PC-3 (cell line): ENCODE measurements at regions not wholly inside any gene's neighbourhood (a gene's known extent, or its start where the extent isn't known, plus 50 kb on each side); places are given as distances from the start of the nearest gene placed in this dataset.

Experiments used
- ATAC-seq: fragments of 200-7000 bp; cut with Tn5 transposase; 2 replicates; pipeline ENCODE4 v1.9.1; 2020; ENCODE audit warnings: mild to moderate bottlenecking, moderate library complexity
- BruUV-seq: library from RNA; stranded (reverse); fragments of 400-500 nt; replicated peaks from 2 replicates; lab custom pipeline; 2021; lab: Mats Ljungman, UMichigan
- CTCF ChIA-PET: fragments of 300-600 bp; sonication (Branson Sonifier 250); formaldehyde crosslinking; loops from one replicate; lab custom pipeline; 2022; ENCODE audit warnings: antibody characterized with exemption; lab: Charles Lee
- POLR2A ChIA-PET: fragments of 300-600 bp; sonication (Branson Sonifier 250); formaldehyde crosslinking; loops from one replicate; lab custom pipeline; 2022; ENCODE audit warnings: antibody characterized with exemption; ENCODE audit not compliant: unreplicated experiment; lab: Charles Lee
- DNase-seq: peaks from one replicate; pipeline ENCODE4 v3.0.0-alpha.2; 2015
- H2AFZ ChIP-seq: fragments of 300-600 bp; sonication (generic); 2 replicates; pipeline ENCODE4 v1.6.0; 2016; ENCODE audit warnings: antibody characterized with exemption, low read length
- H3F3A ChIP-seq: fragments of 300-600 bp; sonication (generic); one replicate; pipeline ENCODE4 v1.6.0; 2017; ENCODE audit warnings: antibody characterized with exemption, low read length, control low read depth, mild to moderate bottlenecking; ENCODE audit not compliant: unreplicated experiment
- H3K27ac ChIP-seq: fragments of 300-600 bp; sonication (generic); 2 replicates; pipeline ENCODE4 v1.5.1; 2016; ENCODE audit warnings: mild to moderate bottlenecking, low read length
- H3K27me3 ChIP-seq: fragments of 300-600 bp; sonication (generic); 2 replicates; pipeline ENCODE4 v1.6.1; 2016; ENCODE audit warnings: low read length, mixed read lengths
- H3K36me3 ChIP-seq: fragments of 300-600 bp; sonication (generic); 2 replicates; pipeline ENCODE4 v1.6.1; 2016; ENCODE audit warnings: low read depth, mixed run types, low read length, mixed read lengths
- H3K4me1 ChIP-seq: fragments of 300-600 bp; sonication (generic); 2 replicates; pipeline ENCODE4 v1.5.1; 2016; ENCODE audit warnings: low read length; ENCODE audit not compliant: insufficient read depth
- H3K4me2 ChIP-seq: fragments of 300-600 bp; sonication (generic); 2 replicates; pipeline ENCODE4 v1.6.0; 2016; ENCODE audit warnings: low read length
- H3K4me3 ChIP-seq: fragments of 300-600 bp; sonication (generic); 2 replicates; pipeline ENCODE4 v1.5.1; 2016; ENCODE audit warnings: mild to moderate bottlenecking, low read length, mixed read lengths
- H3K79me2 ChIP-seq: fragments of 300-600 bp; sonication (generic); 2 replicates; pipeline ENCODE4 v1.6.1; 2017; ENCODE audit warnings: low read length, mixed read lengths
- H3K9ac ChIP-seq: fragments of 300-600 bp; sonication (generic); 2 replicates; pipeline ENCODE4 v1.6.0; 2016; ENCODE audit warnings: mild to moderate bottlenecking, low read length
- H3K9me2 ChIP-seq: fragments of 300-600 bp; sonication (generic); replicated peaks from 2 replicates; pipeline ENCODE4 v1.6.1; 2016; ENCODE audit warnings: mixed run types, low read length, mixed read lengths
- H3K9me3 ChIP-seq: fragments of 300-600 bp; sonication (generic); 2 replicates; pipeline ENCODE4 v1.6.1; 2016; ENCODE audit warnings: low read length, mixed read lengths
- H4K20me1 ChIP-seq: fragments of 300-600 bp; sonication (generic); 2 replicates; pipeline ENCODE4 v1.6.1; 2016; ENCODE audit warnings: low read length, mixed read lengths
- EZH2 ChIP-seq: fragments of 300-600 bp; sonication (generic); IDR thresholded peaks from one replicate; pipeline ENCODE4 v1.6.1; 2017; ENCODE audit warnings: antibody characterized with exemption, mild to moderate bottlenecking, low read length; ENCODE audit not compliant: unreplicated experiment
- EZH2phosphoT487 ChIP-seq: fragments of 300-600 bp; sonication (generic); IDR thresholded peaks from 2 replicates; pipeline ENCODE4 v1.6.1; 2018; ENCODE audit warnings: mild to moderate bottlenecking, antibody characterized with exemption, low read length, borderline replicate concordance
- intact Hi-C: fragments of 100-400 bp; cut with micrococcal nuclease; formaldehyde crosslinking; loops from 2 replicates; pipeline ENCODE4 v1.9.0; 2023
- TF ChIP-seq, protein P1 (sequence below): fragments of 300-600 bp; sonication (generic); conservative IDR thresholded peaks from 2 replicates; pipeline ENCODE4 v1.5.1; 2017; ENCODE audit warnings: antibody characterized with exemption, low read depth, mild to moderate bottlenecking, low read length

DNA sequence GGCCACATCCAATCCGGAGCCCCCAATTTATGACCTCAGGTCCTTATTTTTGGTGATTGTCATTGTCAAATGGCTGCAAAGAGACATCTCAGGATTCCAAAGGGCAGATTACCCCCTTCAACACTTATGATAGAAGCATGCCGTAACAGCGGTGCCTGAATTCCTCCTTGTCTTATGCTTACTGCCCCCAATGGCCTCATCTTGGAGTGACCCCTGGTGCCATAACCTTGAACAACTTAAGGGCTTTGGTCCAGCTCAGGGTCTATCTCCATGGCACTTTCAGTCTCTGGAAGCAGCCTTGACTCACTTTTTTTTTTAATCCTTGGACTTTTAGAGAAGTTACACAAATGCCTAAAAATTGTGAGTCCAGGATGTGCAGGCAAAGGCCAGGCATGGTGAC, 171.6 kb upstream of the ZNF507 start:
- ChIA-PET CTCF (no interaction called here), POLR2A (no interaction called here)
- Histone ChIP-seq H3K79me2 (no peaks in the 10 kb centered on the region), H4K20me1 (no peaks in the 10 kb centered on the region), H3K4me2 (no peak overlapping the region), H3K4me1 (no peaks in the 10 kb centered on the region), H3K9me3 (no peaks in the 10 kb centered on the region), H3K27me3 (no peaks in the 10 kb centered on the region), H3K36me3 (no peaks in the 10 kb centered on the region), H3K9ac (no peak overlapping the region), H3F3A (no peaks in the 10 kb centered on the region), H3K9me2 (no peaks in the 10 kb centered on the region), H2AFZ (no peak overlapping the region), H3K27ac (no peak overlapping the region), H3K4me3 (no peak overlapping the region)
- intact Hi-C loops, result no loop called here
- TF ChIP-seq EZH2phosphoT487, result no peak
- TF ChIP-seq, protein P1, sequence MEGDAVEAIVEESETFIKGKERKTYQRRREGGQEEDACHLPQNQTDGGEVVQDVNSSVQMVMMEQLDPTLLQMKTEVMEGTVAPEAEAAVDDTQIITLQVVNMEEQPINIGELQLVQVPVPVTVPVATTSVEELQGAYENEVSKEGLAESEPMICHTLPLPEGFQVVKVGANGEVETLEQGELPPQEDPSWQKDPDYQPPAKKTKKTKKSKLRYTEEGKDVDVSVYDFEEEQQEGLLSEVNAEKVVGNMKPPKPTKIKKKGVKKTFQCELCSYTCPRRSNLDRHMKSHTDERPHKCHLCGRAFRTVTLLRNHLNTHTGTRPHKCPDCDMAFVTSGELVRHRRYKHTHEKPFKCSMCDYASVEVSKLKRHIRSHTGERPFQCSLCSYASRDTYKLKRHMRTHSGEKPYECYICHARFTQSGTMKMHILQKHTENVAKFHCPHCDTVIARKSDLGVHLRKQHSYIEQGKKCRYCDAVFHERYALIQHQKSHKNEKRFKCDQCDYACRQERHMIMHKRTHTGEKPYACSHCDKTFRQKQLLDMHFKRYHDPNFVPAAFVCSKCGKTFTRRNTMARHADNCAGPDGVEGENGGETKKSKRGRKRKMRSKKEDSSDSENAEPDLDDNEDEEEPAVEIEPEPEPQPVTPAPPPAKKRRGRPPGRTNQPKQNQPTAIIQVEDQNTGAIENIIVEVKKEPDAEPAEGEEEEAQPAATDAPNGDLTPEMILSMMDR, result no peak
- DNase-seq (no peak), ATAC-seq (no peak)
- BruUV-seq, result no TSS peak

DNA sequence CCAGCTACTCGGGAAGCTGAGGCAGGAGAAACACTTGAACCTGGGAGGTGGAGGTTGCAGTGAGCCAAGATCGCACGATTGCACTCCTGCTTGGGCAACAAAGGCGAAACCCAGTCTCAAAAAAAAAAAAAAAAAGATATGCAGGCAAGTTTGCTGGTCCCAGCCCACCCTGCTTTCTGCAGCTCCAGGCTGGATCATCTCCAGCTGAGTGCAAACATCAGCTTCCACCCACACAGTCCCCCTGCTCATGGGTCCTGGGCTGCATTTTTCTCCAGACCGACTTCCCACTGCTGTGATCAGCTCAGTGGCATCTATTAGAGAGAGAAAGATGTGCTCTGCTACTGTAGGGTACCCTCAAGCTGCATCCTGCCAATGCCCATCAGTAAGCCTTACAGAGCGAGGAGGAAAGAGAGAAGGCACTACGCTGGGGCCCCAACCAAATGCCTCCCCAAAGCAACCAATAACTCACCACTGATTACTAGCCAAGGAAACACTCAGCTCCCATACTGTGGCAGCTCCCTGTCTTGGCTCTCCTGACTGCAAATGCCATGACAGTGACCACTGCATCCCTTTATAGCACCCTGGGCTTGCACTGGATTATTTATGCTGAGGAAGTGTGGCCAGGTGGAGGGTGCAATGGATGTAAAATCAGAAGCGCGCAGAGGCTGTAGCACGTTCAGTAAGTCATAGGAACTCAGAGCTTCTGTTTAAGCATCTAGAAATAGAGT, 170.9 kb upstream of the ZNF507 start:
- H3K4me2 ChIP-seq, result no peak overlapping the region
- no peak overlapping the region for H3K4me3 ChIP-seq
- no peaks in the 10 kb centered on the region for H3K27me3 ChIP-seq
- H3F3A ChIP-seq, result no peaks in the 10 kb centered on the region
- no peak overlapping the region for H3K27ac ChIP-seq
- no TSS peak for BruUV-seq
- intact Hi-C loops, result no loop called here
- no peak overlapping the region for H2AFZ ChIP-seq
- H3K9ac ChIP-seq, result no peak overlapping the region
- POLR2A ChIA-PET, result no interaction called here
- no peak for DNase-seq
- TF ChIP-seq EZH2phosphoT487 (no peak), EZH2 (no peak)
- TF ChIP-seq, protein P1, result no peak
- H3K4me1 ChIP-seq, result no peaks in the 10 kb centered on the region
- no peak for ATAC-seq
- no peaks in the 10 kb centered on the region for H3K9me2 ChIP-seq
- CTCF ChIA-PET, result no interaction called here
- no peaks in the 10 kb centered on the region for H3K9me3 ChIP-seq
- no peaks in the 10 kb centered on the region for H4K20me1 ChIP-seq
- H3K36me3 ChIP-seq, result no peaks in the 10 kb centered on the region
- H3K79me2 ChIP-seq, result no peaks in the 10 kb centered on the region

DNA sequence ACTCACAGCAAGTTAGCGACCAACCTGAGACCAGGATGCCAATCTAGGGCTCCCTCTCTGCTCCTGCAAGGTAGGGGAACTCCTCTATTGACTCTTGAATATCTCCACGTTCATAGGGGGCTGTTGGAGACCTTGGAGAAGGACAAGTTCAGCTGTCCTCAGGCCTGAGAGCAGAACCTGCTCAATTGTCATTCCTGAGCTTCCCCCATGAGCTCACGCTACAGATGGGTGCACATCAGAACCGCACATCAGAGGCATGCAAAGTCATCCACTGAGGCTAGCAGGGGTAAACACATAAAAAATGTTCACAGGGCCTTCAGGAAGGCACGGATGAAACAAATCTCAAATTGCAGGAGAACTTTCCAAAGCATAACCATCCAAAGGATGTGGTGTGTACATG, 168.8 kb upstream of the ZNF507 start:
- H3K4me2 ChIP-seq, result no peak overlapping the region
- intact Hi-C loops, result no loop called here
- H3K4me3 ChIP-seq, result no peak overlapping the region
- H4K20me1 ChIP-seq, result no peaks in the 10 kb centered on the region
- H3K79me2 ChIP-seq, result no peaks in the 10 kb centered on the region
- H3K9me3 ChIP-seq, result no peaks in the 10 kb centered on the region
- H3K9ac ChIP-seq, result no peak overlapping the region
- H3K9me2 ChIP-seq, result no peaks in the 10 kb centered on the region
- H3K27ac ChIP-seq, result no peak overlapping the region
- no peaks in the 10 kb centered on the region for H3K27me3 ChIP-seq
- ATAC-seq (no peak), DNase-seq (no peak)
- POLR2A ChIA-PET, result no interaction called here
- TF ChIP-seq, protein P1, result no peak
- TF ChIP-seq EZH2phosphoT487, result no peak
- no peak for TF ChIP-seq EZH2
- H3K36me3 ChIP-seq, result no peaks in the 10 kb centered on the region
- CTCF ChIA-PET, result no interaction called here
- H2AFZ ChIP-seq, result no peak overlapping the region
- no peaks in the 10 kb centered on the region for H3F3A ChIP-seq
- H3K4me1 ChIP-seq, result no peaks in the 10 kb centered on the region
- BruUV-seq, result no TSS peak
